ENCODE measurements at regions not wholly inside any gene's neighbourhood (a gene's known extent, or its start where the extent isn't known, plus 50 kb on each side); places are given as distances from the start of the nearest gene placed in this dataset.

DNA sequence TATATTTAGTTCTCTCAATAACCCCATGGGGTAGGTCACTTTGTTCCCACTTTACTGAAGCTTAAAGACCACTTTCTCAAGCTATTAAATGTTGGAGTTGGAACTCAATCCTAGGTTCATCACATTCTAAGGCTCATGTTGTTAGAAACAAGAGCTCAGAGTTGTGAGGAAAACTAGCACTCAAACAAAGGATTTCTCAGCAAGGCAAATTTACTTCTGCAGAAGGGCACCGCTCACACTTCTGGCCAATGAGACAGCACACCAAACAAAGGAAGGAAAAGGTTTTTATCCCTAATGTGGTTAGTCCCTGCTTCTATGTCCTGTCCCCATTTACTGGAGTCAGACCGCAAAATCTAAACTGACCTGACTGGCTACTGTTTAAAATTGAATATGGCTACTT, 214.6 kb upstream of the PHF14 start:
- no peak for TF ChIP-seq CTCF (IDR thresholded peaks at IDR 0.05; ENCODE audit: low read depth, low read length)
- DNase-seq (ENCODE audit: low read depth, low spot score): no peak
- Histone ChIP-seq H3K27ac (ENCODE audit: low read depth, low read length) (no peak overlapping the region), H3K4me3 (ENCODE audit: low read depth, low read length) (no peak overlapping the region), H3K9me3 (ENCODE audit: control insufficient read depth, insufficient read depth, low read length) (peaks cover 10% of the 10 kb centered on the region), H3K27me3 (ENCODE audit: control insufficient read depth, insufficient read depth, low read length) (no peaks in the 10 kb centered on the region)
- CTCF ChIA-PET: no interaction called here
- POLR2A ChIA-PET: no interaction called here

- CTCF ChIA-PET: no interaction called here
- no peak for DNase-seq (ENCODE audit: low read depth, low spot score)
These were observed 205.9 kb upstream of the PHF14 start for GRCh38 chr7:10767771-10768170.

DNA sequence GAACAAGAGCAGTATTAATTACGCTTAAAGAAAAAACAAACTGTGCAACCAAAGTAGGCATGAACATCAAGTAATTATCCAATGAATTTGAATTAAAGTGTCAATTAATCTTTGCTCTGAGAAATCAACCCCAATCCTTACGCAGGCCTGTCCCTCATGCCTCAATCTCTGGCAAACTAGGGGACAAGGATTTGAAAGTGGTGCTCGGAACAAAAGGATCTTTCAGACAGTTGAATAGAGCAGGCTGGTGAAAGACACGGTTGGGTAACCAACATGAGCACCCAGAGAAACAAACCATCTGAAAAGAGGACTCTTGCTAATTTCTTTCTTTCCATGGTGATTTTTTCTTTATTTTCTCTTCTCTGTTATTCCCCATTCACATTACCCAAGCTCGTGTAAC, 203.5 kb upstream of the PHF14 start:
- POLR2A ChIA-PET: no interaction called here
- CTCF ChIA-PET: no interaction called here

More at GRCh38 chr7:10767771-10768170, 205.9 kb upstream of the PHF14 start:
- H3K27me3 ChIP-seq (ENCODE audit: control insufficient read depth, insufficient read depth, low read length): no peaks in the 10 kb centered on the region
- TF ChIP-seq CTCF (IDR thresholded peaks at IDR 0.05; ENCODE audit: low read depth, low read length): no peak
- no peak overlapping the region for H3K27ac ChIP-seq (ENCODE audit: low read depth, low read length)
- H3K4me3 ChIP-seq (ENCODE audit: low read depth, low read length): no peak overlapping the region
- H3K9me3 ChIP-seq (ENCODE audit: control insufficient read depth, insufficient read depth, low read length): no peaks in the 10 kb centered on the region; the same call in 1 of the 2 replicates
- POLR2A ChIA-PET: no interaction called here

DNA sequence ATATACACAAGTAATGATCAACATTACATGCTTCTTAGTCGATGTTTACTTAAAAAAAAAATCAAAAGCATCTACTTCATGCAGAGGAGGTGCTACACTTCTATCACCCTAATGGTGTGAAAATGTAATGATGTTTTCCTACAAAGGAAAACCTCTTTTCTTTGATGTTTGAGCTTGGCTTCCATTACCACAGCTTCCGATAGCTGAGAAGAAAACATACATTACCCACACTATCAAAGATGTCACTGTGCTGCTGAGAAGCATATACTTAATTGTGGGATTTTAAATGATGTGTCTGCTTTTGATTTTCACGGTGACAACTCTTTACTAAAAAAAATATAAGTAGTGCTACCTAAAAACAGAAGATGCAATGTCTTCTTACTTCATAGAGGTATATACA, 200.2 kb upstream of the PHF14 start:
- ChIA-PET POLR2A (no interaction called here), CTCF (no interaction called here)
- no peak for DNase-seq (ENCODE audit: low read depth, low spot score)
- no peak for TF ChIP-seq CTCF (IDR thresholded peaks at IDR 0.05; ENCODE audit: low read depth, low read length)
- H3K9me3 ChIP-seq (ENCODE audit: control insufficient read depth, insufficient read depth, low read length): peaks cover 3% of the 10 kb centered on the region
- no peak overlapping the region for H3K4me3 ChIP-seq (ENCODE audit: low read depth, low read length)
- no peak overlapping the region for H3K27ac ChIP-seq (ENCODE audit: low read depth, low read length)
- no peaks in the 10 kb centered on the region for H3K27me3 ChIP-seq (ENCODE audit: control insufficient read depth, insufficient read depth, low read length)

More for the DNA sequence above, 203.5 kb upstream of the PHF14 start:
- Histone ChIP-seq H3K27me3 (ENCODE audit: control insufficient read depth, insufficient read depth, low read length) (no peaks in the 10 kb centered on the region), H3K9me3 (ENCODE audit: control insufficient read depth, insufficient read depth, low read length) (peaks cover under 1% of the 10 kb centered on the region), H3K27ac (ENCODE audit: low read depth, low read length) (no peak overlapping the region), H3K4me3 (ENCODE audit: low read depth, low read length) (no peak overlapping the region)
- no peak for DNase-seq (ENCODE audit: low read depth, low spot score)
- TF ChIP-seq CTCF (IDR thresholded peaks at IDR 0.05; ENCODE audit: low read depth, low read length): no peak

GRCh38 chr7:10779465-10780399, 193.9 kb upstream of the PHF14 start:
- ChIA-PET CTCF (no interaction called here), POLR2A (no interaction called here)
- H3K27ac ChIP-seq (ENCODE audit: low read depth, low read length): no peak overlapping the region

More at GRCh38 chr7:10779465-10780399, 193.9 kb upstream of the PHF14 start:
- Histone ChIP-seq H3K4me3 (ENCODE audit: low read depth, low read length) (no peak overlapping the region), H3K9me3 (ENCODE audit: control insufficient read depth, insufficient read depth, low read length) (peaks cover 16% of the 10 kb centered on the region), H3K27me3 (ENCODE audit: control insufficient read depth, insufficient read depth, low read length) (no peaks in the 10 kb centered on the region)
- DNase-seq (ENCODE audit: low read depth, low spot score): no peak
- no peak for TF ChIP-seq CTCF (IDR thresholded peaks at IDR 0.05; ENCODE audit: low read depth, low read length)

Data from AG04450 (cell line).